HepG2 (cell line): ENCODE measurements at regions not wholly inside any gene's neighbourhood (a gene's known extent, or its start where the extent isn't known, plus 50 kb on each side); places are given as distances from the start of the nearest gene placed in this dataset.

Experiments used
- ATAC-seq: fragments of 200-7000 bp; cut with Tn5 transposase; 3 replicates; pipeline ENCODE4 v1.9.1; 2020; ENCODE audit warnings: mild to moderate bottlenecking, moderate library complexity
- BruUV-seq: library from RNA; stranded (reverse); fragments of 400-500 nt; replicated peaks from 2 replicates; lab custom pipeline; 2021; lab: Mats Ljungman, UMichigan
- CTCF ChIA-PET: fragments of 300-600 bp; formaldehyde crosslinking; extraction: SDS; loops from one replicate; lab custom pipeline; 2021; ENCODE audit warnings: low total read pairs, inconsistent platforms, low intra/inter-chr PET ratio; lab: Yijun Ruan, JAX
- POLR2A ChIA-PET: fragments of 350-600 bp; sonication (Branson Sonifier 250); formaldehyde crosslinking; loops from one replicate; lab custom pipeline; 2020; ENCODE audit warnings: antibody characterized with exemption, inconsistent platforms; lab: Yijun Ruan, JAX
- DNase-seq: peaks from one replicate; pipeline ENCODE4 v3.0.0-alpha.2; 2015; ENCODE audit warnings: low spot score
- FAIRE-seq: peaks from 3 replicates; lab custom pipeline; 2011; peaks lifted over from hg19 to GRCh38; lab: Jason Lieb, UNC
- H2AFZ ChIP-seq: one replicate; pipeline ENCODE4 v1.6.1; 2011; ENCODE audit warnings: low read length, inconsistent platforms
- H3K27ac ChIP-seq: fragments of 300-600 bp; 3 replicates; pipeline ENCODE4 v1.8.0; 2011; ENCODE audit warnings: mixed run types, mild to moderate bottlenecking, mixed read lengths, low read length, inconsistent platforms; ENCODE audit not compliant: insufficient read depth; ENCODE audit errors: extremely low read length
- H3K27me3 ChIP-seq, 2 experiments: fragments of 200-600 bp in 1 of 2; 2 replicates in 1 of 2; 3 replicates in 1 of 2; pipeline versions ENCODE4 v1.6.0 to v1.8.0; 2011; ENCODE audit warnings: low read length in 2 of 2, mild to moderate bottlenecking in 2 of 2, moderate library complexity in 2 of 2, inconsistent platforms in 1 of 2; ENCODE audit not compliant: insufficient read depth in 2 of 2, control insufficient read depth in 1 of 2
- H3K36me3 ChIP-seq, 2 experiments: fragments of 200-600 bp in 1 of 2; replicated peaks in 1 of 2; 2 replicates in 1 of 2; 3 replicates in 1 of 2; pipeline versions ENCODE4 v1.5.1 to v1.8.0; 2011; ENCODE audit warnings: low read length in 2 of 2, inconsistent platforms in 1 of 2; ENCODE audit not compliant: insufficient read depth in 2 of 2, control insufficient read depth in 1 of 2
- H3K4me1 ChIP-seq: 2 replicates; pipeline ENCODE4 v1.5.1; 2012; ENCODE audit warnings: low read length, inconsistent platforms; ENCODE audit not compliant: insufficient read depth
- H3K4me2 ChIP-seq: 2 replicates; pipeline ENCODE4 v1.6.0; 2011; ENCODE audit warnings: low read depth, low read length, inconsistent platforms
- H3K4me3 ChIP-seq, 3 experiments: fragments of 200-600 bp in 1 of 3; sonication (generic), shearing (Covaris generic) in 1 of 3; replicated peaks in 1 of 3; 2 replicates each; pipeline ENCODE4 v1.5.1; 2011 to 2016; ENCODE audit warnings: low read length in 3 of 3, inconsistent platforms in 2 of 3, low read depth in 2 of 3, mild to moderate bottlenecking in 2 of 3, control low read depth in 1 of 3, mixed read lengths in 1 of 3; ENCODE audit not compliant: insufficient read depth in 1 of 3
- H3K79me2 ChIP-seq: one replicate; pipeline ENCODE4 v1.6.1; 2011; ENCODE audit warnings: low read length, inconsistent platforms; ENCODE audit not compliant: insufficient read depth
- H3K9ac ChIP-seq: 2 replicates; pipeline ENCODE4 v1.6.0; 2011; ENCODE audit warnings: mild to moderate bottlenecking, low read depth, low read length, inconsistent platforms; ENCODE audit not compliant: insufficient read depth
- H3K9me3 ChIP-seq: 2 replicates; pipeline ENCODE4 v1.5.1; 2012; ENCODE audit warnings: mild to moderate bottlenecking, low read length
- H4K20me1 ChIP-seq: 2 replicates; pipeline ENCODE4 v1.6.0; 2011; ENCODE audit warnings: inconsistent platforms, mild to moderate bottlenecking, low read length, moderate library complexity; ENCODE audit not compliant: insufficient read depth
- ATF7-NPFF ChIP-seq: sonication (generic); formaldehyde crosslinking; IDR thresholded peaks from 2 replicates; pipeline ENCODE4 v1.8.1; 2023; ENCODE audit warnings: mild to moderate bottlenecking, low read depth, missing genetic modification reagents, moderate library complexity
- SAP130 ChIP-seq: IDR thresholded peaks from 2 replicates; pipeline ENCODE4 v1.6.1; 2016; ENCODE audit warnings: low read depth
- TSC22D2 ChIP-seq: sonication (generic); formaldehyde crosslinking; IDR thresholded peaks from 2 replicates; pipeline ENCODE4 v1.5.1; 2020; ENCODE audit warnings: missing genetic modification reagents, mild to moderate bottlenecking, borderline replicate concordance
- ZNF543 ChIP-seq: sonication (generic); formaldehyde crosslinking; IDR thresholded peaks from 2 replicates; pipeline ENCODE4 v1.4.0; 2020; ENCODE audit warnings: mild to moderate bottlenecking, missing genetic modification reagents
- ZNF639 ChIP-seq: conservative IDR thresholded peaks from 2 replicates; pipeline ENCODE4 v1.6.1; 2018; ENCODE audit warnings: missing genetic modification reagents
- WGBS: methylation state at CpG from one replicate; pipeline ENCODE4 v1.1.6; 2017; ENCODE audit warnings: low lambda C conversion rate; 5-methylcytosine and 5-hydroxymethylcytosine counted together
- in situ Hi-C: cut with HindIII; loops from 2 replicates; pipeline ENCODE4 v1.10.0; 2017; ENCODE audit warnings: low pct_unique_long_range_greater_than_20kb; ENCODE audit not compliant: extremely low pct_ligation_motif_present
- intact Hi-C: fragments of 100-400 bp; cut with micrococcal nuclease; formaldehyde crosslinking; loops from one replicate; pipeline ENCODE4 v1.10.0; 2022; ENCODE audit not compliant: unreplicated experiment
- TF ChIP-seq, protein P1 (sequence below): sonication (generic); formaldehyde crosslinking; IDR thresholded peaks from 2 replicates; pipeline ENCODE4 v1.4.0; 2020; ENCODE audit warnings: missing genetic modification reagents, borderline replicate concordance

DNA sequence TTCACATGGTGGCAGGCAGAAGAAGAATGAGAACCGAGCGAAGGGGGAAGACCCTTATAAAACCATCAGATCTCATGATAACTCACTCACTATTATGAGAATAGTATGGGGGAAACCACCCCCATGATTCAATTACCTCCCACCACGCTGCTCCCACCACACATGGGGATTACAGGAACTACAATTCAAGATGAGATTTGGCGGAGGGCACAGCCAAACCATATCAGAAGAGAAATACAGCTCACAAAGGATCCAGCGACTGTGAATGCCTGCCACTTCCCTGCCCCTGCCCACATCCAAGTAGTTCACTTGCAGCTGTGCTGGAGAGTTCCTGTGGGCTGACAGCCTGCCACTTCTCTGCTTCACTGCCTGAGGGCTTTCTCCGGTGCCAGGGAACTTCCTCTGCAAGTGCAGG is 148.7 kb downstream of the C7orf25 start (continued):
- TF ChIP-seq TSC22D2 (CRISPR knock-in tag) (no peak), SAP130 (CRISPR knock-in tag) (no peak), ATF7-NPFF (CRISPR knock-in tag) (no peak), ZNF639 (CRISPR knock-in tag) (no peak)
- TF ChIP-seq, protein P1, sequence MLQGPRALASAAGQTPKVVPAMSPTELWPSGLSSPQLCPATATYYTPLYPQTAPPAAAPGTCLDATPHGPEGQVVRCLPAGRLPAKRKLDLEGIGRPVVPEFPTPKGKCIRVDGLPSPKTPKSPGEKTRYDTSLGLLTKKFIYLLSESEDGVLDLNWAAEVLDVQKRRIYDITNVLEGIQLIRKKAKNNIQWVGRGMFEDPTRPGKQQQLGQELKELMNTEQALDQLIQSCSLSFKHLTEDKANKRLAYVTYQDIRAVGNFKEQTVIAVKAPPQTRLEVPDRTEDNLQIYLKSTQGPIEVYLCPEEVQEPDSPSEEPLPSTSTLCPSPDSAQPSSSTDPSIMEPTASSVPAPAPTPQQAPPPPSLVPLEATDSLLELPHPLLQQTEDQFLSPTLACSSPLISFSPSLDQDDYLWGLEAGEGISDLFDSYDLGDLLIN (CRISPR knock-in tag), result no peak

DNA sequence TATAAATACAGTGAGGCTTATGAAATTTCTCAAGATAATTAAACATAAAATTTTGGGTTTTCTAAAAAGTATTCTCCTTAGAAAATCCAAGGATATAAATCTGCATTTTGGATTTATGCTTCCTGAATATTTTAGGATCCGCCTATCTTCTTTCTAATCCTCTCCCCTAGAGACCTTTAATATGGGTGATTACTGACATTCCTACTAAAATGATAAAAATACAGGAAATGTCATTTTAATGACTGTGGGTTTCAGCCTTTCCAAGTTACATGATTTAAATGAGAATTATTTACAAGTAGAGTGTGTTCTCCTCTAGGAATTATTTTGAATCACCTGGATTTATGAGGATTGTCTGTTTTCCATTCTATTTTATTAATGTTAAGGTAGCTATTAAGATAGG is 150.4 kb downstream of the C7orf25 start:
- H3K9ac ChIP-seq, result no peak overlapping the region
- no peaks in the 10 kb centered on the region for H3K9me3 ChIP-seq
- CTCF ChIA-PET, result no interaction called here
- H3K36me3 ChIP-seq, result no peaks in the 10 kb centered on the region
- H2AFZ ChIP-seq, result no peak overlapping the region
- no TSS peak for BruUV-seq
- no peak for TF ChIP-seq ZNF543 (CRISPR knock-in tag)
- TF ChIP-seq, all 625 proteins: peak for 0
- H3K79me2 ChIP-seq, result no peaks in the 10 kb centered on the region
- no peak overlapping the region for H3K27ac ChIP-seq
- no peaks in the 10 kb centered on the region for H4K20me1 ChIP-seq
- ATAC-seq, result no peak
- intact Hi-C loops (no loop called here), in situ Hi-C loops (no loop called here)
- no peaks in the 10 kb centered on the region for H3K4me1 ChIP-seq
- FAIRE-seq, result no peak
- H3K27me3 ChIP-seq, result no peaks in the 10 kb centered on the region; a peak in 1 of 5 replicates
- 0% methylated on average over 1 of the region's 1 CpG for WGBS
- no peak overlapping the region for H3K4me3 ChIP-seq
- POLR2A ChIA-PET, result no interaction called here
- no peak for DNase-seq
- no peak overlapping the region for H3K4me2 ChIP-seq
